HCT116 (cell line): ENCODE measurements at regions not wholly inside any gene's neighbourhood (a gene's known extent, or its start where the extent isn't known, plus 50 kb on each side); places are given as distances from the start of the nearest gene placed in this dataset.

Source experiments
- ATAC-seq: fragments of 200-7000 bp; cut with Tn5 transposase; 2 replicates; pipeline ENCODE4 v1.9.1; 2020; ENCODE audit warnings: mild to moderate bottlenecking, moderate library complexity
- BruUV-seq: library from RNA; stranded (reverse); fragments of 400-500 nt; replicated peaks from 2 replicates; lab custom pipeline; 2021; lab: Mats Ljungman, UMichigan
- CTCF ChIA-PET: fragments of 300-600 bp; sonication (Branson Sonifier 250); formaldehyde crosslinking; loops from one replicate; lab custom pipeline; 2021; ENCODE audit warnings: antibody characterized with exemption; lab: Charles Lee
- POLR2A ChIA-PET: fragments of 300-600, 350-600 bp; sonication (Branson Sonifier 250); formaldehyde crosslinking; loops from one replicate; lab custom pipeline; 2021; ENCODE audit warnings: antibody characterized with exemption; lab: Charles Lee
- RAD21 ChIA-PET, 2 experiments: fragments of 300-600 bp; sonication (Branson Sonifier 250); formaldehyde crosslinking; loops; one replicate each; lab custom pipeline; 2023; ENCODE audit warnings: low total read pairs in 2 of 2; ENCODE audit not compliant: uncharacterized antibody in 2 of 2, unreplicated experiment in 2 of 2, low non-redundant PET in 1 of 2; lab: Charles Lee
- DNase-seq: peaks from one replicate; pipeline ENCODE4 v3.0.0-alpha.2; 2010; ENCODE audit warnings: low read depth, low spot score
- H2AFZ ChIP-seq: fragments of 200-600 bp; shearing (Covaris generic), sonication (generic); 2 replicates; pipeline ENCODE4 v1.6.1; 2017; ENCODE audit warnings: low read depth, mixed run types, mixed read lengths, antibody characterized with exemption, low read length; ENCODE audit not compliant: poor library complexity, severe bottlenecking
- H3K27ac ChIP-seq: 2 replicates; pipeline ENCODE4 v1.5.1; 2012; ENCODE audit warnings: low read depth, low read length
- H3K27me3 ChIP-seq: fragments of 200-600 bp; sonication (generic); 2 replicates; pipeline ENCODE4 v1.6.1; 2016; ENCODE audit warnings: mixed run types, low read length, mixed read lengths; ENCODE audit not compliant: insufficient read depth
- H3K36me3 ChIP-seq, 2 experiments: fragments of 200-500 bp in 1 of 2; fragments of 200-600 bp in 1 of 2; sonication (Bioruptor generic) in 1 of 2; sonication (generic) in 1 of 2; 2 replicates each; pipeline versions ENCODE4 v1.5.1 to v1.6.1; 2014 to 2016; ENCODE audit warnings: low read length in 2 of 2, inconsistent platforms in 1 of 2, mixed read lengths in 1 of 2, mixed run types in 1 of 2; ENCODE audit not compliant: insufficient read depth in 2 of 2, control insufficient read depth in 1 of 2
- H3K4me1 ChIP-seq, 2 experiments: fragments of 200-600 bp in 1 of 2; sonication (generic) in 1 of 2; 2 replicates each; pipeline versions ENCODE4 v1.5.1 to v1.6.1; 2012 to 2017; ENCODE audit warnings: low read length in 2 of 2, inconsistent platforms in 1 of 2, mild to moderate bottlenecking in 1 of 2, mixed read lengths in 1 of 2, mixed run types in 1 of 2, moderate library complexity in 1 of 2; ENCODE audit not compliant: insufficient read depth in 2 of 2, control insufficient read depth in 1 of 2
- H3K4me2 ChIP-seq: fragments of 200-600 bp; sonication (generic); 2 replicates; pipeline ENCODE4 v1.6.1; 2017; ENCODE audit warnings: mixed run types, low read length, mixed read lengths
- H3K4me3 ChIP-seq, 2 experiments: fragments of 200-600 bp in 1 of 2; sonication (generic) in 1 of 2; replicated peaks in 1 of 2; 2 replicates each; pipeline ENCODE4 v1.5.1; 2011 to 2016; ENCODE audit warnings: low read length in 2 of 2, control low read depth in 1 of 2, low read depth in 1 of 2, mild to moderate bottlenecking in 1 of 2, mixed read lengths in 1 of 2, mixed run types in 1 of 2
- H3K79me2 ChIP-seq: fragments of 200-600 bp; sonication (generic); 2 replicates; pipeline ENCODE4 v1.6.1; 2017; ENCODE audit warnings: mild to moderate bottlenecking, mixed run types, low read length, moderate library complexity, mixed read lengths; ENCODE audit not compliant: insufficient read depth
- H3K9ac ChIP-seq: fragments of 200-600 bp; sonication (generic); 2 replicates; pipeline ENCODE4 v1.6.1; 2016; ENCODE audit warnings: low read length, mixed read lengths
- H3K9me2 ChIP-seq: fragments of 200-600 bp; sonication (generic), shearing (Covaris generic); 2 replicates; pipeline ENCODE4 v1.6.1; 2017; ENCODE audit warnings: mixed run types, mild to moderate bottlenecking, moderate library complexity; ENCODE audit not compliant: insufficient read depth
- H3K9me3 ChIP-seq, 2 experiments: fragments of 200-500 bp in 1 of 2; fragments of 200-600 bp in 1 of 2; sonication (Bioruptor generic) in 1 of 2; sonication (generic) in 1 of 2; 2 replicates each; pipeline ENCODE4 v1.6.1; 2014 to 2017; ENCODE audit warnings: low read length in 2 of 2, mixed read lengths in 2 of 2, inconsistent platforms in 1 of 2, low read depth in 1 of 2, mild to moderate bottlenecking in 1 of 2, mixed run types in 1 of 2, moderate library complexity in 1 of 2; ENCODE audit not compliant: control insufficient read depth in 1 of 2, insufficient read depth in 1 of 2
- H4K20me1 ChIP-seq: fragments of 200-600 bp; sonication (generic), shearing (Covaris generic); 2 replicates; pipeline ENCODE4 v1.6.1; 2017; ENCODE audit warnings: mixed run types, mild to moderate bottlenecking, moderate library complexity; ENCODE audit not compliant: insufficient read depth
- ATF3 ChIP-seq: IDR thresholded peaks from 2 replicates; pipeline ENCODE4 v1.6.1; 2012
- CBX3 ChIP-seq: IDR thresholded peaks from 2 replicates; pipeline ENCODE4 v1.6.1; 2012; ENCODE audit warnings: low read depth
- EGR1 ChIP-seq: IDR thresholded peaks from 2 replicates; pipeline ENCODE4 v1.6.1; 2012; ENCODE audit warnings: low read depth
- ELF1 ChIP-seq: IDR thresholded peaks from 2 replicates; pipeline ENCODE4 v1.6.1; 2012; ENCODE audit warnings: low read depth, borderline replicate concordance
- EZH2phosphoT487 ChIP-seq: fragments of 200-600 bp; IDR thresholded peaks from 2 replicates; pipeline ENCODE4 v1.6.1; 2018; ENCODE audit warnings: antibody characterized with exemption, borderline replicate concordance
- FOSL1 ChIP-seq: IDR thresholded peaks from 2 replicates; pipeline ENCODE4 v1.6.1; 2012; ENCODE audit warnings: low read depth
- JUND ChIP-seq: IDR thresholded peaks from 2 replicates; pipeline ENCODE4 v1.6.1; 2012
- MAX ChIP-seq: IDR thresholded peaks from 2 replicates; pipeline ENCODE4 v1.6.1; 2012
- POLR2AphosphoS5 ChIP-seq: IDR thresholded peaks from 2 replicates; pipeline ENCODE4 v1.6.1; 2011; ENCODE audit warnings: mild to moderate bottlenecking, low read depth, low read length, moderate library complexity
- SIN3A ChIP-seq: IDR thresholded peaks from 2 replicates; pipeline ENCODE4 v1.6.1; 2012; ENCODE audit warnings: low read depth
- SP1 ChIP-seq: IDR thresholded peaks from 2 replicates; pipeline ENCODE4 v1.6.1; 2012; ENCODE audit warnings: low read depth
- SRF ChIP-seq: IDR thresholded peaks from 2 replicates; pipeline ENCODE4 v1.6.1; 2012; ENCODE audit warnings: low read depth
- TCF7L2 ChIP-seq: IDR thresholded peaks from 2 replicates; pipeline ENCODE4 v1.7.0; 2011; ENCODE audit warnings: borderline replicate concordance, inconsistent platforms; ENCODE audit not compliant: insufficient read depth, insufficient read length; ENCODE audit errors: extremely low read depth
- YY1 ChIP-seq: IDR thresholded peaks from 2 replicates; pipeline ENCODE4 v1.6.1; 2011; ENCODE audit warnings: low read length, low read depth, moderate library complexity, mild to moderate bottlenecking; ENCODE audit not compliant: insufficient replicate concordance; ENCODE audit errors: extremely low read depth
- ZFX ChIP-seq: fragments of 450-650 bp; IDR thresholded peaks from 2 replicates; pipeline ENCODE4 v1.6.1; 2017
- ZNF274 ChIP-seq: fragments of 200-500 bp; sonication (Bioruptor generic); IDR thresholded peaks from 2 replicates; pipeline ENCODE4 v1.6.1; 2014; ENCODE audit warnings: mild to moderate bottlenecking, low read depth, low read length, inconsistent platforms
- intact Hi-C: fragments of 100-400 bp; cut with micrococcal nuclease; formaldehyde crosslinking; loops from 2 replicates; pipeline ENCODE4 v1.10.0; 2022
- TF ChIP-seq, protein P1 (sequence below): IDR thresholded peaks from 2 replicates; pipeline ENCODE4 v1.6.1; 2011; ENCODE audit warnings: mild to moderate bottlenecking, low read length, moderate library complexity; ENCODE audit not compliant: insufficient replicate concordance; ENCODE audit errors: extremely low read depth

DNA sequence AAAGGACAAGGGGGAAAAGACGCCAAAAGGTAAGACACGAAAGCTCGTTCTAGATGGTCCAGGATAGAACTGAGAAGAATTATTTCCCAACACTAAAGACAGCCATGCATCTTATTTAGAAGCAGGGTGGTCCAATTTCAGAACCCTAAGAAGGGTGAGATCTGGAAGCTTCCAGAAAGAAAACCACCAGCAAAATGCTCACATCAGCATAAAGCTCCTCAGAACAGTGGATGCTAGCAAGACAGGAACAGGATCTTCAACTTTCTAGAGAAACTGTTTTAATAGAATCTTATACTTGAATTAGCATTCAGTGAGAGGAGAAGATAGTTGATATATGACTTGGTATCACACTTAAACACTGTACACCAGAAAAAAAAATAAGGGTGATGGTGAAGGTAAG is 101.5 kb downstream of the ZFP64 start:
- RAD21 ChIA-PET = no interaction called here
- intact Hi-C loops = no loop called here

DNA sequence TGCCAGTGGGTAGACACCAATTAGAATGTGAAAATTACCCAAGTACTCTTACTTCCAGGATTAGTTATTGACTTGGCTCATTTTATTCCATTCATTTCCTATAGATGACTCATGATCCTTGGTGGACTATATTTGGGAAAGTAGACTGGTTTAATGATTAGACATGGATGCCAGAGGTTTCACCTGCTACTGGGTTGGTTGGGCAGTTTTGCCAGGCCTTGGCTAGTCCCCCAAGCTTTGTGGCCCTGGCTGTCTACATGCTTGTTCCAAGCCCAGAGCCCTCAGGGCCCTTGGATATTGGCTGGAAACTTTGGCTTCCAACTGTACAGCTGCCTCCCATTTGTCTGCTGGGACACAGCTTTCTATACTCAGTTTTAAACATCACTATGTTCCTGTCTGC is 104.1 kb downstream of the ZFP64 start:
- Histone ChIP-seq H3K79me2 (no peaks in the 10 kb centered on the region), H3K9me2 (no peaks in the 10 kb centered on the region), H3K27ac (no peak overlapping the region), H3K4me2 (no peak overlapping the region), H3K36me3 (no peaks in the 10 kb centered on the region), H3K9me3 (peaks cover 10% of the 10 kb centered on the region in 2 experiments; a peak in 3 of 4 replicates), H4K20me1 (no peaks in the 10 kb centered on the region), H2AFZ (no peak overlapping the region), H3K4me3 (no peak overlapping the region), H3K27me3 (no peaks in the 10 kb centered on the region), H3K9ac (no peak overlapping the region), H3K4me1 (no peaks in the 10 kb centered on the region)
- intact Hi-C loops = no loop called here
- ChIA-PET RAD21 (no interaction called here), POLR2A (no interaction called here), CTCF (no interaction called here)
- DNase-seq = no peak
- no peak for ATAC-seq
- BruUV-seq = no TSS peak
- no peak for TF ChIP-seq ZNF274
- no peak for TF ChIP-seq YY1
- TF ChIP-seq SIN3A = no peak
- no peak for TF ChIP-seq EZH2phosphoT487
- TF ChIP-seq SRF = no peak
- TF ChIP-seq ELF1 = no peak
- TF ChIP-seq ZFX = no peak
- TF ChIP-seq, protein P1, sequence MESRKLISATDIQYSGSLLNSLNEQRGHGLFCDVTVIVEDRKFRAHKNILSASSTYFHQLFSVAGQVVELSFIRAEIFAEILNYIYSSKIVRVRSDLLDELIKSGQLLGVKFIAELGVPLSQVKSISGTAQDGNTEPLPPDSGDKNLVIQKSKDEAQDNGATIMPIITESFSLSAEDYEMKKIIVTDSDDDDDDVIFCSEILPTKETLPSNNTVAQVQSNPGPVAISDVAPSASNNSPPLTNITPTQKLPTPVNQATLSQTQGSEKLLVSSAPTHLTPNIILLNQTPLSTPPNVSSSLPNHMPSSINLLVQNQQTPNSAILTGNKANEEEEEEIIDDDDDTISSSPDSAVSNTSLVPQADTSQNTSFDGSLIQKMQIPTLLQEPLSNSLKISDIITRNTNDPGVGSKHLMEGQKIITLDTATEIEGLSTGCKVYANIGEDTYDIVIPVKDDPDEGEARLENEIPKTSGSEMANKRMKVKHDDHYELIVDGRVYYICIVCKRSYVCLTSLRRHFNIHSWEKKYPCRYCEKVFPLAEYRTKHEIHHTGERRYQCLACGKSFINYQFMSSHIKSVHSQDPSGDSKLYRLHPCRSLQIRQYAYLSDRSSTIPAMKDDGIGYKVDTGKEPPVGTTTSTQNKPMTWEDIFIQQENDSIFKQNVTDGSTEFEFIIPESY = no peak
- TF ChIP-seq JUND = no peak
- TF ChIP-seq MAX = no peak
- no peak for TF ChIP-seq CBX3
- TF ChIP-seq ATF3 = no peak
- TF ChIP-seq FOSL1 = no peak
- TF ChIP-seq TCF7L2 = no peak
- TF ChIP-seq POLR2AphosphoS5 = no peak
- TF ChIP-seq SP1 = no peak
- TF ChIP-seq EGR1 = no peak
- TF ChIP-seq, all 23 proteins: peak for 0

More for the DNA sequence above, 101.5 kb downstream of the ZFP64 start:
- Histone ChIP-seq H3K9me2 (no peaks in the 10 kb centered on the region), H3K4me3 (no peak overlapping the region), H3K4me2 (no peak overlapping the region), H3K36me3 (no peaks in the 10 kb centered on the region), H2AFZ (no peak overlapping the region), H3K27ac (no peak overlapping the region), H3K4me1 (no peaks in the 10 kb centered on the region), H3K9ac (no peak overlapping the region), H4K20me1 (no peaks in the 10 kb centered on the region), H3K79me2 (no peaks in the 10 kb centered on the region), H3K9me3 (peaks cover 10% of the 10 kb centered on the region in 2 experiments; a peak in 3 of 4 replicates), H3K27me3 (no peaks in the 10 kb centered on the region)
- no TSS peak for BruUV-seq
- TF ChIP-seq CBX3 = no peak
- DNase-seq = no peak
- ChIA-PET CTCF (no interaction called here), POLR2A (no interaction called here)
- ATAC-seq = no peak
